ENCODE measurements at regions not wholly inside any gene's neighbourhood (a gene's known extent, or its start where the extent isn't known, plus 50 kb on each side); places are given as distances from the start of the nearest gene placed in this dataset.

GRCh38 chr17:62121025-62121730, 56.1 kb upstream of the MED13 start:
- intact Hi-C loops (cut with micrococcal nuclease; ENCODE audit: unreplicated experiment): no loop called here
- POLR2A ChIA-PET (ENCODE audit: low non-redundant PET): no interaction called here
- Histone ChIP-seq H3K9me3 (ENCODE audit: low read depth, low read length, poor library complexity, severe bottlenecking) (no peaks in the 10 kb centered on the region), H3K27me3 (replicated peaks; ENCODE audit: insufficient read depth, low read depth, low read length, poor library complexity) (no peaks in the 10 kb centered on the region), H3K36me3 (ENCODE audit: insufficient read depth, low read length, poor library complexity, severe bottlenecking) (no peaks in the 10 kb centered on the region), H3K4me1 (ENCODE audit: insufficient read depth, low read length, poor library complexity, severe bottlenecking) (peaks cover 13% of the 10 kb centered on the region), H3K27ac (ENCODE audit: low read depth, low read length, poor library complexity, severe bottlenecking) (no peak overlapping the region), H3K4me3 (ENCODE audit: low read depth, low read length, poor library complexity, severe bottlenecking) (no peak overlapping the region)
- BruUV-seq (replicated peaks): no TSS peak
- no peak for DNase-seq (ENCODE audit: low spot score)
- no peak for TF ChIP-seq CTCF (conservative IDR thresholded peaks at IDR 0.05; ENCODE audit: low read depth, low read length)
- CTCF ChIA-PET: interaction anchor here (1.3 kb wide), 1 partner anchor 11 kb away, joined by 3 read pairs; no protein-coding TSS in a partner anchor

- Histone ChIP-seq H3K4me3 (ENCODE audit: low read depth, low read length, poor library complexity, severe bottlenecking) (no peak overlapping the region), H3K9me3 (ENCODE audit: low read depth, low read length, poor library complexity, severe bottlenecking) (no peaks in the 10 kb centered on the region), H3K36me3 (ENCODE audit: insufficient read depth, low read length, poor library complexity, severe bottlenecking) (no peaks in the 10 kb centered on the region), H3K27ac (ENCODE audit: low read depth, low read length, poor library complexity, severe bottlenecking) (peak overlapping the region; percentile 12), H3K4me1 (ENCODE audit: insufficient read depth, low read length, poor library complexity, severe bottlenecking) (peaks cover 13% of the 10 kb centered on the region), H3K27me3 (replicated peaks; ENCODE audit: insufficient read depth, low read depth, low read length, poor library complexity) (no peaks in the 10 kb centered on the region)
- TF ChIP-seq CTCF (conservative IDR thresholded peaks at IDR 0.05; ENCODE audit: low read depth, low read length) (no peak), EZH2 (IDR thresholded peaks at IDR 0.05; ENCODE audit: borderline replicate concordance, low read depth, low read length, poor library complexity, severe bottlenecking) (no peak)
- ChIA-PET CTCF (no interaction called here), POLR2A (ENCODE audit: low non-redundant PET) (no interaction called here)
- intact Hi-C loops (cut with micrococcal nuclease; ENCODE audit: unreplicated experiment): no loop called here
- DNase-seq (ENCODE audit: low spot score): peak; percentile 50
- BruUV-seq (replicated peaks): no TSS peak
Measured at GRCh38 chr17:62119373-62119772, 54.3 kb upstream of the MED13 start.
